HG02970 (cell line): ENCODE measurements at regions not wholly inside any gene's neighbourhood (a gene's known extent, or its start where the extent isn't known, plus 50 kb on each side); places are given as distances from the start of the nearest gene placed in this dataset.
"Not testable (repeated sequence)": the region's sequence is repeated elsewhere in the genome, so short reads cannot be mapped to it uniquely, and the experiment has no call there.

Experiments used
- ATAC-seq: cut with Tn5 transposase; IDR thresholded peaks from one replicate; pipeline ENCODE4 v1.9.1; 2021; ENCODE audit warnings: mild to moderate bottlenecking, moderate library complexity, moderate number of reproducible peaks; ENCODE audit not compliant: unreplicated experiment, low FRiP score

DNA sequence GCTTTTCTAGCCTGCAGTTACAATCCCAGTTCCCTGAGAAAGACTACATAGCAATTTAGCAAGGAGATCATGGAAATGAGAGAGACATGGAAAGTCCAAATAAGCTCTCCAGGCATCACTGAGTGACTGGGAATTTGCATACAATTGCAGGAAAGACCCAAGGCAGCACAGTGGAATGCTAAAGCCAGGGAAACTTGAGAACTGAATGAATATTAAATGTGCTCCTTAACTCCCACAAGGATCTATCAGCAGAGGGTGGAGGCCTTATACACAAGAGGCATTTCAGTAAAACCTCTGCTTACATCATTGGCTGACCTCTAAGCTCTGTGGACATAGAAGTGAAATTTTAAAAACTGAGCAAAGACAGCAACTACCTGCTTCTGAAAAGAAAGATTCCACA is 355.6 kb upstream of the DAB2 start:
- no peak for ATAC-seq

DNA sequence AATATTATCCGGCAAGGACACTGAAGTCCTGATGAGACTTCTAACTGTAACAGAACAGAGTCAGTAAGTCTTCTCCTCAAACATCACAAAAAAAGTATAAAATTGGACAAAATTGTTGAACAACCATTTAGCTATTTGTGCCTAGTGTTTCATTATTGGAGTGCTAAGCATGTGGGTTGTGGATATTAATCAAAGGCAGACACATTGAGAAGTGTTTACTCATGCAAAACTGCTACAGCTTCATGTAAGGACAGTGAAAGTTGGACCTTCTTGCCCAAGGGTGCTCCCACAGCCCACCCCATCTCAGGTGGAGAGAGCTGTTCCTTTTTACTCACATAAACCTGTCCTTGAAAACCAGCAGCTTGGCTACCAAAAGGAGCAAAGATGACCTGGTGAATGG is 355.1 kb upstream of the DAB2 start:
- no peak for ATAC-seq

DNA sequence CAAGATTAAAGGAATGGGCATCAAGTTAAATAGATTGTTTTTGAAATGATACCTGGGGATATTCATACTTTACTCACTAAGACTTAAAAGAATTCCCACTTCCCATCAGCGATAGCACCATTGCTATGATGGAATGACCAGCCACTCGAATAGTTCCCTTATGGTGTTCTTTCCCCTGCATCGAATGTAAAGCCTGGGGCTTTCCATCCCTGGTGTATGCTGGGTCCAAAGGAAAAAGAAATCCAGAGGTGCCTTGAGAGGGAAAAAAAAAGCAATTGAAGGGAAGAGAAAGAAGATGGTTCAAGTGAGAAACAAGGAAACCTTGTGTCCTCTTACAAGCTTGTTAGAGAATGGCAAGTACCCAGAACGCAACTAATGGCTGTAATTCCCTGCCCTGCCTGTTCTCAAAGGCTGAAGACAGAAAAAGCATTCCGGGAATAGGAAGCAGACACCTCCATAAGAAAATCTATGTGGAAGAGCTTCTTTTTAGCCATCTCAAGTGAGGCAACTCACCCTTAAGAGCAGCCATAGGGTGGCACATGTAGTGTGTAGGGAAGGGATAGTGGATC is 351.1 kb upstream of the DAB2 start:
- ATAC-seq, result no peak

DNA sequence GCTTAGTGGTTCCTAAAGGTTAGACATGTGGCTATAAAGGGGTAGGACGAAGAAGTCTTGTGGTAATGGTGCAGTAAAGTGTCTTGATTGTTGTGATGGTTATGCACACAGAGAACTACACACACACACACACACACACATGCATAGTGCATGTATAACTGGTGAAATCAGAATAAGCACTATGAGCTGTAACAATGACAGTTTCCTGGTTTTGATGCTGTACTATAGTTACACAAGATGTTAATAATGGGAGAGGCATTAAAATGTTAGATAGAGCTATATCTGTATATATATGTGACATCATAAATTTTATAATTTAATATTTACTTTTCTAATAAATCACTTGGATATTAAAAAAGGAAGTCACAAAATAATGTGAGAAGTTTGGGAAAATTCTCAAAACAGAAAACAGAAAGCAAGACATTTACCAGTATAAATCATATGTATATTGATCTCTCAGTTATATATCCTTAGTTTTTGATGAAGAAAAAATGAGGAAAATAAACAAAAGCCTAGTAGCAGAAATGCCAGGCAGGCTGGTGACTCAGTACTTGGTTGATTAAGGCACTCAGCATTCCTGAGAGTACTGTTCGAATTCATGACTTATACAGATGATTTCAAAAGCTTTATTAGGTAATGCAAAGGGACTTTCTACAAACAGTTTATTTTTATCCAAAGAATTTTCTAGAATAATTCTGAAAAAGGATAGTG is 350.5 kb upstream of the DAB2 start:
- no peak for ATAC-seq

DNA sequence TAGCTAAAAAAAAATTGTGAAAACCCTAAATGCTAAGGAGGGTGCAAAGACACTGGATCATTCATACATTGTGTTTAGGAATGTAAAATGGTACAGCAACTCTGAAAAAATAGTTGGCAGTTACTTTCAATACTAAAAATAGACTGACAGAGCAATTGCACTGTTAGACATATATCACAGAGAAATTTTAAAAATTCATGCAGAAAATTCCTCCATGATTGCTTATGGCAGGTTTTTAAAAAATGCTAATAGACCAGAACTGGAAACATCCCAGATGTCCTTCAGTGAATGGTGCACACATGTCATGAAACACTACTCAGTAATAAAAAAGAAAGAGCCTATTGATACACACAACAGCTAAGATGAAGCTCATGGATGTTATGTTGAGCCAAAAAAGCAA is 349.8 kb upstream of the DAB2 start:
- ATAC-seq, result no peak

DNA sequence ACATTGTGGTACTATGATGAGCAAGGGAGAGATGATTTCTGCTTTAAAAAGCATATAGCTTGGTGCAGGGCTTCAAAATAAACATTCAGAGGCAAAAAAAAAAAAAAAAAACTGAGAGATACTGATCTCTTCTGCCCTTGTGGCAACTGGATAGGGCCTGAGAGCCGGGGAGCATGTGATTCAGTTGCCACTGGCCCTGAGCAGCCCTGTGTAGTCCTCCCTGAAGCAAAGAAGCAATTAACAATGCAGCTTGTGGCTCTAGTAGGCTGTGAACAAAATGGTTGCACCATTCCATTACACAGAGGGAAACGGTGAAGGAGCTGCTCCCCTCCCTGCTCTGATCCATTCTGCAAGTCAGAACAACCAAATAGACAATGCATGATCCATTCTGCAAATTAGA is 347.5 kb upstream of the DAB2 start:
- no peak for ATAC-seq

DNA sequence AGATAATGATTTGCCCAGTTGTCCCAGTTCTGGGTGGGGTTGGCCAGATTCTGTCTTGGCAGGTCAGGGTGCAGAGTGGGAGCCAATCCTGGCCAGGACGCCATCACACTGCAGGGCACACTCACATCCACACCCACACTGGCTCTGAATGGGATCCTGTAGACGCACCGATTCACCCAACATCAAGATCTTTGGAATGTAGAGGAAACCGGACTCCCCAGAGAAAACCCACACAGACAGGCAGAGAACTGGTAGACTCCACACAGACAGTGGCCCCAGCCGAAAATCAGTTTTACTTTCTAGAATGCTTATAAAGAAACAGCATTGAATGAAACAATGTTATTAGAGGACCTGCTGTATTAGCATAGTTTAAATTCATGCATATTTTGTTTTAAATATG is 343.1 kb upstream of the DAB2 start:
- no peak for ATAC-seq

DNA sequence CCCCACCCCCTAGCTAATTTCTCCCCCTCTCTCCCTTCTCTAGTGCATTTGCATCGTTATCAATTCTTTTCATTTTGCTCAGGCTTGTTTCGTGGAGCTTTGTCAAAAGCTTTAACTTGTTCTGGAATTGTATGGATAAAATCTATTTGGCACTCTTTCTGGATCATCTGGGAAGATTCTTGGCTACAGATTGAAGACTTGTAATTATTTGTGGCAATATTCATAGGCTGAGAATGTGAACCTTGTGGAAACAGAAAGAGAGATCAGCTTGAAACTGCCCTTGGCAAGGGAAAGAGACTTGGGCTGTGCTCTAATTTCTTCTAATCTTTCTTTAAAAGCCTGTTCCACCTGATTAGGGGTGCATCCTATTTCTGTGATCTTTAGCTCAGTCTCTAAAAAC is 340.6 kb upstream of the DAB2 start:
- no peak for ATAC-seq

DNA sequence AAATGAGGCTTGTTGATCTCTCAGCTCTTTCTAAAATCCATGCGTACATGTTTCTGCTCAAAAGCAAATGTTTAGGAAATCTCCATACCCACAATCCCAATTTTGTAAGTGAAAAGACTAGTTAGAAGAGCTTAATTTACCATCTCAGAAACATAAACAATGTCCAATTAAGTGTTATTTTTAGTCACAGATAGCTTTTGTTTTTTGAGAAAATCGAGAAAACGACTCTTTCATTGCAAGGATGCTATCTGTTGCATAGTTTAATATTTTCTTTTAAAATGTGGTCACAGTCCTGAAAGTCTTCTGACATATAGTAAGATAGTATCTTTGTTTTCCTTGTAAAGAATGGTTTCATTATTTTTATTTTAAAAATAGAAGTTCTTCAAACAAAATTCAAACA is 338.0 kb upstream of the DAB2 start:
- no peak for ATAC-seq

DNA sequence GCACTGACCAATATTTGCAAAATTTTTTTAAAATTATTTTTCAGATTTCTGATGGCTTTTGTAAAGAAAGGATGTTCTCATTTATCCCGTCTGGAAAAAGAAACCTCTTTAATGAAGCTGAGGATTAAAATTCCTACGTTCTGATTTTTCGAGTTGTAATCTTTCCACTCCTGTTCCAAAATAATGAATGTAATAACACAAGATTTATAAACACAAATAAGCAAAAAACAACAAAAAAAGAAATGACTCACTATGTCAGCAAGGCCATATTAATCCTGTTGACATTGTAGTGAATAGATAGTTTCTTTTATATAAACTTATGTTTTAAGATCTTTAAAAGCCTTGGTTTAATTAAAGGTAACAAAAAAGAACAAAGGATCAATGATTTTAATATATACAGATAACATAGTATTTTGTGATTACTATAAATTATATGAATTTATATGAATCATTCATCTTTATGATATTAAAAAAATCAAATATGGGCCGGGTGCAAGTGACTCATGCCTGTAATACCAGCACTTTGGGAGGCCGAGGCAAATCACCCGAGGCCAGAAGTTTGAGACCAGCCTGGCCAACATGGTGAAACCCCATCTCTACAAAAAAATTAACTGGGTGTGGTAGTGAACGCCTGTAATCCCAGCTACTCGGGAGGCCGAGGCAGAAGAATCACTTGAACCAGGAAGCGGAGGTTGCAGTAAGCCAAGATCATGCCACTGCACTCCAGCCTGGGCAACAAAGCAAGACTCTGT is 336.6 kb upstream of the DAB2 start:
- ATAC-seq, result no peak

DNA sequence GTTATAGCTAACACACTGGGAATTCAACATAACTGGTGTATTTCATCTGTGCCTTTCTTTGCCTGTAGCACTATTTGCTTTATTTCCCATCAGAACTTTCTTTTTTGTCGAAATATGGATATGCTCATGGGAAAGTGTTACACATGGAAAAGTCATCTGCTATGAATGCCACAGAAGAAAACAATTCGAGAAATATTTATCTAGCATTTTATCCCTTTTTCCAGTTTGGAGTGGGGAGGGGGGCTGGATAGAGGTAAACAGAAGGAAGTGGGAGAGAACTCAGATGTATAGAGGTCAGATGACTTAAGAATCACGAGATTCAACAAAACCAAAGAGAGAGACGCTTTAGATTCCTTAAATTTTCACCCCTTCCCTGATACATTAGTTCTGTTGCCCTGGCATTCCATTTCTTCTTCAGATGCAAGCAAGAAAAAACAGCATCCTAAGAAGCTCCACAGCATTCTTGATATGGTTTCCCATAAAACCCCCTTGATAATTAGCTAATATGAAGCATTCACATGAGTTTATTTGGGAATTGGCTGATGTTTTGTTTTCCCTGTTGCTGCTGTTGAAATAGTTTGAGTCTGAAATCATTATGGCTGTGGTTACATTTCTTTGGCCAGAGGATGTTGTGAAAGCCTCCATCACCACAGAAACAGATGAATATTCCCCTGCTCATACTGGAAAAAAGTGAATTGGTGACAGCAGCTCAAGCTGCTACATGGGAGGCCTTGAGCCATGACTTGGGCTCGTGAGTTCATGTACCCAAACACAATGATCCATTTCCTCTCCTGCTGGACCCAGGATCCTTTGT is 335.8 kb upstream of the DAB2 start:
- ATAC-seq, result no peak

DNA sequence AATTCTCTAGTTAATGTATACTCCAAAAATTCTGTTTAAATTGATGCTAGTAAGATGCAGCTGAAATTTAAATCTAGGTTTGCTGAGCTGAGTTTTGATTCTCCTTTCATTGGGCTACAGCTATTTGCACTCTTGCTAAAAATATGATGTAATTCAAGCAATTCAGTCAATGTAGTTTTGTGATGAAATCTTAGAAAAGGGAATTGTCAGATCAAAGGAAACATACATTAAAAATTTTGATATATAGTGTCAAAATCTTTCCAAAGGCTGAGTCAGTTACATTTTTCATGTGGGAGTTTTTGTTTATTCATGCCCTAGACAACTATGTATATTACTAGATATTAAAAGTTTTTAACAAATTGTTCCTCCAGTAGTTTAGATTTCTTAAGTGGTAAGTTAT is 334.9 kb upstream of the DAB2 start:
- ATAC-seq, result no peak

DNA sequence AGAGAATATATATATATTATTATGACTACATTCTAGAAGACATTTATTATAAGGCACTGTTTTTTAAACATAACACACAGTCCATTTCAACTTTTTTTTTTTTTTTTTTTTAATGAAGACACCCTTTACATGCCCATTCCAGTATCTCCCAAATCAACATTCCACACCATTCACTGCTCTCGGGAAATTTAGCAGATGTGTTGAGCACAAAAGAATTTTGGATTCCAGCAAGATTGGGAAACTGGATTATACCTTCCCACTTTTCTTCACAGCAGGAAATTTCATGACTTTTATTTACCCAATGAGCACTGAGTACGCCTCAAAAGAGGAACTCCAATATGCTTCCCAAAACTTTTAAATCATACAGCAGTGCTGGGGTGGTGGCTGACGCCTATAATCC is 333.6 kb upstream of the DAB2 start:
- no peak for ATAC-seq

DNA sequence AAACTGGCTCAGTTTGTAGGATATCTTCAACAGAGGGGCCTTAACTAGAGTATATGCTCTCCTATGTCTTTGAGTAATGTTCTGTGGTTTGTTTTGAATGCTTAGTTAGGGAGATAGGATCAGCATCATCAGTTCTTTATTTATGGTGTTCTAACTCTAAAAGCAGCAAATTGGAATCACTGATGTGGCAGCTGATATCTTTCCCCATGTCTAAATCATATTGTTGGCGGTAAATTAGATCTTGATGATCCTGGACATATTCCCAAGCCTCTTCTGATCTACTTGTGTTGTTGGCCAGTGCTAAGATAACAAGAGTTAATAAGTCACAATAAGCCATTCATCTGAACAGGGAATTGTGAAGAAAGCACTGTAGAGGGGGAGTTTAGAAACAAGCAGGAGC is 332.4 kb upstream of the DAB2 start:
- no peak for ATAC-seq

DNA sequence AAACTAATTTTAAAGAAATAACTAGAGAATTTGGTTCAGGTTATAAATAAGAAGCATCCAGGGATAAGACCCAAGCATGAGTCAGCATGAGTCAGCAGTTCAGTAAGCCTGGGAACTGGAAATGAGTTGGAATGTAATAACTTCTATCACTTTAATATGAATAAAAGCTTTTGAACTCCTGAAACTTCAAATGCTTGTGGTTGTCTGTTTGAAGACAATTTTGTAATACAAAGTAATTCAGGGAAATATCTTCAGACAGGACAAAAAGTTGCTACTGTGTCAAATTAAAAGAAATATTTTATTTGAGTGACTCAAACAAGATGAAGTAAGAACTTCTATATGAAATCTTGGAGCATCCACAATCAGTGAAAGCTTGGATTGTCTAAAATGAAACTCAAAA is 331.2 kb upstream of the DAB2 start:
- ATAC-seq, result no peak

DNA sequence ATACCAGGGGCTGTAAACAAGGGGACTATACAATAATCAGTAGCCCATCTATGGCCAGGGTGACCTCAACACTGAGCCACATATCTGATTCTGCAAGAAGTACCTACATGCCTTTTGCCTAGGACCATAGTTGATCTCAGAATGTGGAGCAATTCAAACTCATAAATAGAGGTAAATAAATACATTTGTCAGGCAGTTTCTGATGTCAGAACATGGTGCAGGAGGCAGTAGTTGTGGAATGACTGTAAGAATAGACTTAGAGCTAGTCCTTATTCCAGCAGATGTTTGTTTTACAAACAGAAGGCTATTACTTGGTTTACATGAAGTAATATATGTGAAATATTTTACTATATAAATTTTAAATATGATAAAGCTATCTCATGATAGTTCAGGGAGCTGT is 330.7 kb upstream of the DAB2 start:
- no peak for ATAC-seq

DNA sequence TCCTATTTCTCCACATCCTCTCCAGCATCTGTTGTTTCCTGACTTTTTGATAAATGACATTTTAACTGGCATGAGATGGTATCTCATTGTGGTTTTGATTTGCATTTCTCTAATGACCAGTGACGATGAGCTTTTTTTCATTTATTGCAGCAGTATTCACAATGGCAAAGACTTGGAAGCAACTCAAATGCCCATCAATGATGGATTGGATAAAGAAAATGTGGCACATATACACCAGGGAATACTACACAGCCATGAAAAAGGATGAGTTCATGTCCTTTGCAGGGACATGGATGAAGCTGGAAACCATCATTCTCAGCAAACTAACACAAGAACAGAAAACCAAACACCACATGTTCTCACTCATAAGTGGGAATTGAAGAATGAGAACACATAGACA is 329.0 kb upstream of the DAB2 start:
- not testable (repeated sequence) for ATAC-seq

DNA sequence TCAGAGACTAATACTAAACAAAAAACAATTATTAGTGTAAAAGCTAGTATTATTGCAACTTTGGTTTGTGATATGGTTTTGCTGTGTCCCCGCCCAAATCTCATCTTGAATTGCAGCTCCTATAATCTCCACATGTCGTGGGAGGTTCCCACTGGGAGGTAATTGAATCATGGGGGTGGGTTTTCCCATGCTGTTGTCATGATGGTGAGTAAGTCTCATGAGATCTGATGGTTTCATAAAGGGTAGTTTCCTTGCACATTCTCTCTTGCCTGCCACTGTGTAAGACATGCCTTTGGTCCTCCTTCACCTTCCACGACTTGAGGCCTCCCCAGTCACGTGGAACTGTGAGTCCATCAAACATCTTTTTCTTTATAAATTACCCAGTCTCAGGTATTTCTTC is 325.9 kb upstream of the DAB2 start:
- ATAC-seq, result no peak

DNA sequence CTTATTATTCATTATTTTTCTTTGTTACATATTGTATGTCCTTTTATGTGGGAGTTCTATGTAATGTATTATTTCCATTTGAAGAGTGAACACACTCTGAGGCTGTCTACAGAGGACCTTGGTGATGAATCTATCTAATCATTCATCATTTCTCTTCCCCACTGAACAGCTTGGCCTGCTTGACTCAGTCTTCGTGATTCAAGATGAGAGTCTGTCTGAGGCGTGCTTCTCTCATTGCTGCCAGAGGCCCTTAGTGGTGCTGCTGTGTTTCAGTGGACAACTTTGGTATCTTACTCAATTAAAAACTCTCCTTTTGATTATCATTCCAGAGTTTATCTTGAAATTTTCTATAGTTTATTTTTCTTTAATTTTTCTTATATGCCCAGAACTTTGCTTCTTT is 318.1 kb upstream of the DAB2 start:
- ATAC-seq, result no peak

DNA sequence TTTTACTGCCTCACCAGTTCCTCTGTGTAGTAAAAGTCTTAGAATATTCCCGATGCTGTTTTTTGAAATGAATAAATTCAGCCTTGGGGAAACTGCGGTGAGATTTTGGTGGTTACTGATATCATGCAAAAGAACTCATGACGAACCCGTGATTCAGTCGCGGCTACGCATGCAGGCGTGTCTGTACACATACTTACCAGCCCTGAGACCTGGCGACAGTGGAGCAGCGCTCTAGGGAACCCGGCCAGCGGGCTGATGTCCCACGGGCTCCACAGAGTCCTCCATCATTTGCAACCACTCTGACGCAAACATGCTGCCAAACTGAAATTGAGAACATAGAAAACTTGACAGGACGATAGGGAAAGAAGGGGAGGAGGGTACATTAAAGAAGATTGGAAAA is 315.6 kb upstream of the DAB2 start:
- ATAC-seq, result no peak

DNA sequence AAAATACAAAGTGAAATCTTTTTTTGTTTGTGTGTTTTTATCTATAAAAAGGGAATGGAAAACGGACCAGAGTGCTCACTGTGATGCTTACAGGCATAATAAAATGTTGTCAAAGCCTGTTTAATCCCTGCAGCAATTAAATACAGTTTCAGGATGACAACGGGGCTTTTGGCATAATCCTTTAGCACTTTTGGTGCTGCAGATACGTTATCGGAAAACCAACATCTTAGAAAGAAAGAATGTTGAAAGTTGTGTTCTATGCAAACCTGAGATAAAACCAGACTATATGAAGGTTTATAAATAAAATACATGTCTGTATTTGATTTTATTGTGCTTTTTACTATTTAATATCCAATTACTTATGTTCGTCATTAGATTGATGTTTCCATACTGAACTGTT is 307.4 kb upstream of the DAB2 start:
- no peak for ATAC-seq
